ENCODE measurements at regions not wholly inside any gene's neighbourhood (a gene's known extent, or its start where the extent isn't known, plus 50 kb on each side); places are given as distances from the start of the nearest gene placed in this dataset.

GRCh38 chr10:33052263-33052875, 94.3 kb upstream of the ITGB1 start:
- no peaks in the 10 kb centered on the region for H3K79me1 ChIP-seq (ENCODE audit: low read depth, low read length)
- no peaks in the 10 kb centered on the region for H3K79me2 ChIP-seq (ENCODE audit: control insufficient read depth in 1 of 2, insufficient read depth in 2 of 2, low read length in 2 of 2)
- H3K4me1 ChIP-seq (replicated peaks in 1 of 4; ENCODE audit: control insufficient read depth in 3 of 4, insufficient read depth in 4 of 4, low read length in 3 of 4) = peaks cover 0 to 5% (median 0%) of the 10 kb centered on the region in 4 experiments; a peak in 2 of 7 replicates
- no peak overlapping the region for H3K23ac ChIP-seq (ENCODE audit: insufficient read length)
- H2AK5ac ChIP-seq (ENCODE audit: low read depth, low read length) = no peak overlapping the region
- H3K23me2 ChIP-seq (ENCODE audit: low read depth, low read length) = peaks cover 2% of the 10 kb centered on the region; the same call in 1 of the 2 replicates
- FAIRE-seq (no peak), DNase-seq (ENCODE audit: low read depth in 1 of 2, low spot score in 2 of 2) (no peak)
- 92% methylated on average over 7 of the region's 7 CpGs; no CpG with 5 or more reads in 1 of the 2 experiments for WGBS, 2 experiments (ENCODE audit: extremely low coverage in 1 of 2, insufficient coverage in 1 of 2, insufficient read length in 1 of 2, insufficient replicate concordance in 2 of 2, low coverage in 1 of 2, low lambda C conversion rate in 2 of 2, missing lambda C conversion rate in 1 of 2)
- no peak overlapping the region for H4K8ac ChIP-seq (ENCODE audit: extremely low read depth, insufficient read depth, low read length)
- no peak overlapping the region for H3K9ac ChIP-seq (replicated peaks in 1 of 4; ENCODE audit: extremely low read depth in 1 of 4, low read depth in 3 of 4, low read length in 3 of 4)
- no peaks in the 10 kb centered on the region; a peak in 1 of 4 replicates for H3K9me3 ChIP-seq (ENCODE audit: insufficient read depth in 2 of 2, low read depth in 1 of 2, low read length in 1 of 2)
- H3K4me2 ChIP-seq (ENCODE audit: insufficient read depth in 1 of 2, low read depth in 2 of 2, low read length in 2 of 2) = no peak overlapping the region
- ChIA-PET CTCF (ENCODE audit: partially characterized antibody) (interaction anchor here (1.8 kb wide), 1 partner anchor 14 kb away, joined by 5 read pairs; no protein-coding TSS in a partner anchor), POLR2A (ENCODE audit: partially characterized antibody) (no interaction called here)
- no peaks in the 10 kb centered on the region for H3K27me3 ChIP-seq (replicated peaks in 1 of 4; ENCODE audit: control insufficient read depth in 3 of 4, extremely low read depth in 1 of 4, insufficient read depth in 3 of 4, low read length in 3 of 4)
- H2BK5ac ChIP-seq (ENCODE audit: low read depth, low read length) = no peak overlapping the region
- H4K20me1 ChIP-seq (replicated peaks in 1 of 2; ENCODE audit: control insufficient read depth in 1 of 2, insufficient read depth in 2 of 2, low read length in 2 of 2) = no peaks in the 10 kb centered on the region
- H4K5ac ChIP-seq (ENCODE audit: insufficient read length, low read depth, low read length) = no peak overlapping the region
- H3K18ac ChIP-seq (ENCODE audit: extremely low read depth, low read length) = no peak overlapping the region
- no peak overlapping the region for H3K56ac ChIP-seq (replicated peaks; ENCODE audit: insufficient read length, low read depth, low read length)
- no peak overlapping the region for H4K91ac ChIP-seq (replicated peaks; ENCODE audit: insufficient read length, low read length)
- H3K14ac ChIP-seq (ENCODE audit: insufficient read length) = no peak overlapping the region
- H2BK15ac ChIP-seq (ENCODE audit: low read length) = no peak overlapping the region
- no peak overlapping the region for H2AFZ ChIP-seq (ENCODE audit: low read length)
- H3K4ac ChIP-seq (replicated peaks; ENCODE audit: insufficient read length, low read depth, low read length) = no peak overlapping the region
- H3K27ac ChIP-seq (ENCODE audit: low read depth, low read length) = no peak overlapping the region
- H2BK120ac ChIP-seq (replicated peaks; ENCODE audit: low read depth, low read length) = no peak overlapping the region
- no peak overlapping the region for H2BK12ac ChIP-seq (ENCODE audit: low read depth, low read length)
- no peak overlapping the region for H3K4me3 ChIP-seq (ENCODE audit: extremely low read depth in 1 of 4, insufficient read depth in 2 of 4, low read depth in 3 of 4, low read length in 4 of 4)
- H2BK20ac ChIP-seq (ENCODE audit: low read length) = no peak overlapping the region
- H3K36me3 ChIP-seq (ENCODE audit: control insufficient read depth in 2 of 4, insufficient read depth in 4 of 4, low read length in 3 of 4) = no peaks in the 10 kb centered on the region
- no peak for TF ChIP-seq TBP (IDR thresholded peaks at IDR 0.05; ENCODE audit: low read depth, low read length)
- TF ChIP-seq CREB1 (IDR thresholded peaks at IDR 0.05) = no peak
- TF ChIP-seq EGR1 (IDR thresholded peaks at IDR 0.05; ENCODE audit: borderline replicate concordance, low read depth, low read length) = no peak
- no peak for TF ChIP-seq TEAD4 (IDR thresholded peaks at IDR 0.05; ENCODE audit: low read depth, low read length)
- TF ChIP-seq ATF3 (IDR thresholded peaks at IDR 0.05; ENCODE audit: insufficient read depth, low read depth, low read length) = no peak
- TF ChIP-seq TAF1 (IDR thresholded peaks at IDR 0.05; ENCODE audit: low read depth, low read length) = no peak
- no peak for TF ChIP-seq RFX5 (IDR thresholded peaks at IDR 0.05; ENCODE audit: borderline replicate concordance, low read depth, low read length)
- TF ChIP-seq KDM1A (IDR thresholded peaks at IDR 0.05; ENCODE audit: borderline replicate concordance, low read length) = no peak
- no peak for TF ChIP-seq KDM4A (IDR thresholded peaks at IDR 0.05; ENCODE audit: low read depth, low read length, severe bottlenecking)

Measured in H1 (cell line).